Muscle of leg (tissue), 3 donors: ENCODE measurements at regions not wholly inside any gene's neighbourhood (a gene's known extent, or its start where the extent isn't known, plus 50 kb on each side); places are given as distances from the start of the nearest gene placed in this dataset.

Experiments used
- DNase-seq: peaks from one replicate; pipeline ENCODE4 v3.0.0; 2013
- H3K27ac ChIP-seq: one replicate; pipeline ENCODE4 v1.5.1; 2013; ENCODE audit warnings: mild to moderate bottlenecking, low read length, control low read depth
- H3K27me3 ChIP-seq: one replicate; pipeline ENCODE4 v1.6.1; 2013; ENCODE audit warnings: low read length; ENCODE audit not compliant: control insufficient read depth, insufficient read depth
- H3K36me3 ChIP-seq: one replicate; pipeline ENCODE4 v1.6.1; 2013; ENCODE audit warnings: low read length; ENCODE audit not compliant: control insufficient read depth, insufficient read depth
- H3K4me1 ChIP-seq: one replicate; pipeline ENCODE4 v1.6.1; 2013; ENCODE audit warnings: low read length; ENCODE audit not compliant: control insufficient read depth, insufficient read depth
- H3K4me3 ChIP-seq: one replicate; pipeline ENCODE4 v1.5.1; 2013; ENCODE audit warnings: low read length, control low read depth
- H3K9me3 ChIP-seq: replicated peaks from 2 replicates; pipeline ENCODE4 v1.6.1; 2013; ENCODE audit warnings: low read depth, low read length; ENCODE audit not compliant: control insufficient read depth
- WGBS: methylation state at CpG from one replicate; pipeline ENCODE4 v1.1.5; 2013; ENCODE audit warnings: missing lambda C conversion rate; ENCODE audit not compliant: insufficient coverage; 5-methylcytosine and 5-hydroxymethylcytosine counted together

GRCh38 chrX:46310815-46311497 lies 234.3 kb downstream of the ZNF674 start:
- DNase-seq: no peak
- Histone ChIP-seq H3K4me3 (no peak overlapping the region), H3K27ac (no peak overlapping the region), H3K4me1 (peaks cover 2% of the 10 kb centered on the region), H3K36me3 (no peaks in the 10 kb centered on the region), H3K27me3 (peaks cover 16% of the 10 kb centered on the region), H3K9me3 (peaks cover 1% of the 10 kb centered on the region)
- 67% methylated on average over 1 of the region's 4 CpGs for WGBS

GRCh38 chrX:46308110-46308509 lies 237.1 kb downstream of the ZNF674 start:
- Histone ChIP-seq H3K27ac (no peak overlapping the region), H3K36me3 (no peaks in the 10 kb centered on the region), H3K27me3 (peaks cover 17% of the 10 kb centered on the region), H3K4me1 (peaks cover 2% of the 10 kb centered on the region), H3K4me3 (no peak overlapping the region), H3K9me3 (peaks cover 7% of the 10 kb centered on the region)
- WGBS: no CpG with 5 or more reads among the region's 3 CpGs
- no peak for DNase-seq

GRCh38 chrX:46306103-46306502 lies 239.1 kb downstream of the ZNF674 start:
- Histone ChIP-seq H3K9me3 (peaks cover 7% of the 10 kb centered on the region), H3K27me3 (peaks cover 14% of the 10 kb centered on the region), H3K36me3 (no peaks in the 10 kb centered on the region), H3K27ac (no peak overlapping the region), H3K4me3 (no peak overlapping the region), H3K4me1 (no peaks in the 10 kb centered on the region)
- DNase-seq: no peak
- WGBS: no CpG with 5 or more reads among the region's 3 CpGs

GRCh38 chrX:46305431-46305830 lies 239.8 kb downstream of the ZNF674 start:
- Histone ChIP-seq H3K36me3 (no peaks in the 10 kb centered on the region), H3K4me1 (no peaks in the 10 kb centered on the region), H3K4me3 (no peak overlapping the region), H3K27me3 (peaks cover 14% of the 10 kb centered on the region), H3K9me3 (peaks cover 7% of the 10 kb centered on the region), H3K27ac (no peak overlapping the region)
- WGBS: no CpG with 5 or more reads among the region's 2 CpGs
- no peak for DNase-seq

GRCh38 chrX:46301903-46302302 lies 243.3 kb downstream of the ZNF674 start:
- DNase-seq: no peak
- H3K36me3 ChIP-seq: no peaks in the 10 kb centered on the region
- H3K9me3 ChIP-seq: peaks cover 7% of the 10 kb centered on the region
- no peak overlapping the region for H3K27ac ChIP-seq
- peaks cover 8% of the 10 kb centered on the region for H3K27me3 ChIP-seq
- no peak overlapping the region for H3K4me3 ChIP-seq
- H3K4me1 ChIP-seq: no peaks in the 10 kb centered on the region
- WGBS: no CpG with 5 or more reads among the region's 2 CpGs

- Histone ChIP-seq H3K4me1 (no peaks in the 10 kb centered on the region), H3K9me3 (no peaks in the 10 kb centered on the region), H3K27ac (no peak overlapping the region), H3K27me3 (peaks cover 9% of the 10 kb centered on the region), H3K4me3 (no peak overlapping the region), H3K36me3 (no peaks in the 10 kb centered on the region)
- 80% methylated on average over 1 of the region's 2 CpGs for WGBS
- DNase-seq: no peak
These were observed 246.4 kb downstream of the ZNF674 start for GRCh38 chrX:46298821-46299220.

GRCh38 chrX:46295963-46296362 lies 249.3 kb downstream of the ZNF674 start:
- no peaks in the 10 kb centered on the region for H3K4me1 ChIP-seq
- DNase-seq: no peak
- no peaks in the 10 kb centered on the region for H3K36me3 ChIP-seq
- H3K27ac ChIP-seq: no peak overlapping the region
- no peaks in the 10 kb centered on the region for H3K9me3 ChIP-seq
- no peak overlapping the region for H3K4me3 ChIP-seq
- peaks cover 11% of the 10 kb centered on the region for H3K27me3 ChIP-seq

GRCh38 chrX:46294234-46294633 lies 251.0 kb downstream of the ZNF674 start:
- H3K9me3 ChIP-seq: no peaks in the 10 kb centered on the region
- DNase-seq: no peak
- H3K27ac ChIP-seq: no peak overlapping the region
- peaks cover 11% of the 10 kb centered on the region for H3K27me3 ChIP-seq
- H3K36me3 ChIP-seq: no peaks in the 10 kb centered on the region
- H3K4me1 ChIP-seq: no peaks in the 10 kb centered on the region
- no peak overlapping the region for H3K4me3 ChIP-seq

- WGBS: no CpG with 5 or more reads among the region's 3 CpGs
- no peaks in the 10 kb centered on the region for H3K9me3 ChIP-seq
- H3K36me3 ChIP-seq: no peaks in the 10 kb centered on the region
These were observed 265.3 kb downstream of the ZNF674 start for GRCh38 chrX:46279925-46280313.

GRCh38 chrX:46279214-46279924 lies 265.9 kb downstream of the ZNF674 start:
- no peak overlapping the region for H3K4me3 ChIP-seq
- peaks cover 11% of the 10 kb centered on the region for H3K27me3 ChIP-seq
- no peaks in the 10 kb centered on the region for H3K4me1 ChIP-seq
- no peak for DNase-seq
- H3K27ac ChIP-seq: no peak overlapping the region
- 29% methylated on average over 2 of the region's 4 CpGs for WGBS
- H3K36me3 ChIP-seq: no peaks in the 10 kb centered on the region
- no peaks in the 10 kb centered on the region for H3K9me3 ChIP-seq

More at GRCh38 chrX:46279925-46280313, 265.3 kb downstream of the ZNF674 start:
- no peak overlapping the region for H3K4me3 ChIP-seq
- DNase-seq: no peak
- no peak overlapping the region for H3K27ac ChIP-seq
- H3K4me1 ChIP-seq: no peaks in the 10 kb centered on the region
- H3K27me3 ChIP-seq: peaks cover 11% of the 10 kb centered on the region
